GM12878 (cell line): ENCODE measurements at regions not wholly inside any gene's neighbourhood (a gene's known extent, or its start where the extent isn't known, plus 50 kb on each side); places are given as distances from the start of the nearest gene placed in this dataset.

Experiments used
- ATAC-seq: fragments of 200-7000 bp; cut with Tn5 transposase; 3 replicates; pipeline ENCODE4 v1.9.1; 2020; ENCODE audit warnings: mild to moderate bottlenecking, moderate library complexity
- BruUV-seq: library from RNA; stranded (reverse); fragments of 400-500 nt; replicated peaks from 2 replicates; lab custom pipeline; 2021; lab: Mats Ljungman, UMichigan
- CTCF ChIA-PET: fragments of 300-600 bp; sonication (Branson Sonifier 250); formaldehyde crosslinking; extraction: SDS; loops from one replicate; lab custom pipeline; 2021; ENCODE audit warnings: inconsistent platforms; lab: Yijun Ruan, JAX
- POLR2A ChIA-PET: fragments of 350-600 bp; formaldehyde crosslinking; extraction: SDS; loops from one replicate; lab custom pipeline; 2021; ENCODE audit warnings: inconsistent platforms; lab: Charles Lee
- RAD21 ChIA-PET: fragments of 300-600 bp; sonication (Branson Sonifier 250); formaldehyde crosslinking; loops from one replicate; lab custom pipeline; 2023; ENCODE audit warnings: antibody characterized with exemption; ENCODE audit not compliant: unreplicated experiment; lab: Charles Lee
- SMC1A ChIA-PET: fragments of 300-600 bp; sonication (Branson Sonifier 250); formaldehyde crosslinking; loops from one replicate; lab custom pipeline; 2023; ENCODE audit not compliant: unreplicated experiment, uncharacterized antibody; lab: Charles Lee
- DNase-seq: peaks from one replicate; pipeline ENCODE4 v3.0.0-alpha.2; 2011; ENCODE audit warnings: low read depth, low spot score
- FAIRE-seq: peaks from 3 replicates; lab custom pipeline; 2011; peaks lifted over from hg19 to GRCh38; lab: Jason Lieb, UNC
- H2AFZ ChIP-seq: 2 replicates; pipeline ENCODE4 v1.6.0; 2011; ENCODE audit warnings: low read depth, low read length, control low read depth; ENCODE audit not compliant: control insufficient read depth
- H3K27ac ChIP-seq: 2 replicates; pipeline ENCODE4 v1.5.1; 2011; ENCODE audit warnings: control low read depth; ENCODE audit not compliant: control insufficient read depth, insufficient read depth
- H3K27me3 ChIP-seq, 2 experiments: replicated peaks in 1 of 2; 2 replicates each; pipeline versions ENCODE4 v1.6.0 to v1.6.1; 2011; ENCODE audit warnings: low read length in 1 of 2; ENCODE audit not compliant: control insufficient read depth in 2 of 2, insufficient read depth in 2 of 2
- H3K36me3 ChIP-seq, 2 experiments: 2 replicates each; pipeline ENCODE4 v1.5.1; 2011; ENCODE audit warnings: low read length in 1 of 2; ENCODE audit not compliant: control insufficient read depth in 2 of 2, insufficient read depth in 2 of 2
- H3K4me1 ChIP-seq: 2 replicates; pipeline ENCODE4 v1.6.1; 2011; ENCODE audit warnings: mild to moderate bottlenecking, low read length, moderate library complexity, mixed read lengths; ENCODE audit not compliant: control insufficient read depth, insufficient read depth
- H3K4me2 ChIP-seq: 2 replicates; pipeline ENCODE4 v1.6.0; 2011; ENCODE audit warnings: control low read depth; ENCODE audit not compliant: control insufficient read depth, insufficient read depth
- H3K4me3 ChIP-seq: fragments of 200-600 bp; sonication (generic); 2 replicates; pipeline ENCODE4 v1.5.1; 2016
- H3K79me2 ChIP-seq: 2 replicates; pipeline ENCODE4 v1.6.0; 2011; ENCODE audit warnings: low read length; ENCODE audit not compliant: control insufficient read depth, insufficient read depth
- H3K9ac ChIP-seq: 2 replicates; pipeline ENCODE4 v1.8.0; 2011; ENCODE audit warnings: low read length, control low read depth, mixed read lengths; ENCODE audit not compliant: control insufficient read depth, insufficient read depth
- H3K9me3 ChIP-seq: replicated peaks from 3 replicates; pipeline ENCODE4 v1.5.1; 2011; ENCODE audit warnings: mild to moderate bottlenecking, low read length; ENCODE audit not compliant: control insufficient read depth, insufficient read depth
- H4K20me1 ChIP-seq: 2 replicates; pipeline ENCODE4 v1.6.0; 2011; ENCODE audit not compliant: control insufficient read depth, insufficient read depth
- CHD2 ChIP-seq: IDR thresholded peaks from 2 replicates; pipeline ENCODE4 v1.6.1; 2011; ENCODE audit warnings: low read depth, low read length, improper control_type of control experiment, borderline replicate concordance
- DPF2 ChIP-seq: fragments of 450-650 bp; IDR thresholded peaks from 2 replicates; pipeline ENCODE4 v1.6.1; 2017; ENCODE audit warnings: mild to moderate bottlenecking
- ESRRA ChIP-seq: IDR thresholded peaks from 2 replicates; pipeline ENCODE4 v1.6.1; 2012; ENCODE audit warnings: mild to moderate bottlenecking, low read length, improper control_type of control experiment
- HDAC2 ChIP-seq: fragments of 200-600 bp; sonication (generic); IDR thresholded peaks from 2 replicates; pipeline ENCODE4 v1.6.1; 2017
- MYC ChIP-seq: IDR thresholded peaks from 2 replicates; pipeline ENCODE4 v1.6.1; 2011; ENCODE audit warnings: mild to moderate bottlenecking, low read length, moderate library complexity, inconsistent platforms; ENCODE audit not compliant: insufficient read depth, insufficient replicate concordance, insufficient read length, severe bottlenecking
- PML ChIP-seq: IDR thresholded peaks from 2 replicates; pipeline ENCODE4 v1.6.1; 2012; ENCODE audit warnings: low read length, inconsistent platforms
- RELA ChIP-seq: fragments of 450-650 bp; IDR thresholded peaks from 2 replicates; pipeline ENCODE4 v1.8.0; 2014; ENCODE audit warnings: borderline replicate concordance; ENCODE audit not compliant: partially characterized antibody
- SMAD1 ChIP-seq: fragments of 450-650 bp; IDR thresholded peaks from 2 replicates; pipeline ENCODE4 v1.6.1; 2018; ENCODE audit warnings: mild to moderate bottlenecking, low read depth; ENCODE audit not compliant: partially characterized antibody
- YY1 ChIP-seq: IDR thresholded peaks from 2 replicates; pipeline ENCODE4 v1.6.1; 2011; ENCODE audit warnings: low read depth, mild to moderate bottlenecking, low read length
- ZNF274 ChIP-seq: IDR thresholded peaks from one replicate; pipeline ENCODE4 v1.8.0; 2011; ENCODE audit not compliant: insufficient read length, insufficient read depth
- WGBS: methylation state at CpG from one replicate; pipeline ENCODE4 v1.1.6; 2016; ENCODE audit warnings: low lambda C conversion rate; ENCODE audit not compliant: insufficient replicate concordance, insufficient coverage; ENCODE audit errors: missing lambda C conversion rate; 5-methylcytosine and 5-hydroxymethylcytosine counted together
- in situ Hi-C: fragments of 300-500 bp; cut with MboI; formaldehyde crosslinking; loops from 9 replicates; pipeline ENCODE4 v1.14.3; 2018; ENCODE audit warnings: mixed read lengths
- intact Hi-C: fragments of 100-400 bp; cut with micrococcal nuclease; formaldehyde crosslinking; loops from one replicate; pipeline ENCODE4 v1.14.2; 2022; ENCODE audit not compliant: unreplicated experiment
- TF ChIP-seq, protein P1 (sequence below): IDR thresholded peaks from 2 replicates; pipeline ENCODE4 v1.6.1; 2011; ENCODE audit warnings: low read depth, low read length, improper control_type of control experiment, borderline replicate concordance
- TF ChIP-seq, protein P2 (sequence below): fragments of 450-650 bp; formaldehyde crosslinking; IDR thresholded peaks from 2 replicates; pipeline ENCODE4 v1.4.0; 2022; ENCODE audit warnings: mild to moderate bottlenecking, moderate library complexity
- TF ChIP-seq, protein P3 (sequence below): IDR thresholded peaks from 2 replicates; pipeline ENCODE4 v1.6.1; 2011; ENCODE audit warnings: borderline replicate concordance, low read depth, mild to moderate bottlenecking, moderate library complexity, low read length; ENCODE audit not compliant: insufficient read depth, poor library complexity, severe bottlenecking

DNA sequence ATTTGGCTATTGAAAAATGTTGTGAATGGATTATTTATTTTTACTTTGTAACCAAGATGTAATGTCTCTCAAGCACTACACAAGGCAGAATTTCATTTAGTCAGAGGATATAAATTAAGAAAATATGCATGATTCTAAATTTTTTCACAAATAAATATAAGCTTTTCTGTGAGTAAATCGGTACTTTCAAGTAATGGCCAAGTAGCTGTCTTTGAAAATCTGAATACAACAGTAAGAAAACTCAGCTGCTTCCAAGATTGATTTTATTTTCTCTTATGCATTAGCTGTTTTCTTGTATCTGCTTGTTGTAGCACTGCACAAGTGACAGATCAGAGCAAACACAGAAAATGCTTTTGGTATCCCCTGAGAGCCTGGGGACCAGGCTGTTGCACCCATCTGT is 998.5 kb upstream of the GHITM start:
- Histone ChIP-seq H3K4me2 (no peak overlapping the region), H3K36me3 (no peaks in the 10 kb centered on the region), H3K9me3 (no peaks in the 10 kb centered on the region), H4K20me1 (no peaks in the 10 kb centered on the region), H3K4me1 (no peaks in the 10 kb centered on the region), H3K4me3 (no peak overlapping the region), H3K27me3 (no peaks in the 10 kb centered on the region; a peak in 1 of 4 replicates), H3K27ac (no peak overlapping the region), H3K79me2 (no peaks in the 10 kb centered on the region), H3K9ac (no peak overlapping the region), H2AFZ (no peak overlapping the region)
- intact Hi-C loops (no loop called here), in situ Hi-C loops (no loop called here)
- no TSS peak for BruUV-seq
- POLR2A ChIA-PET: no interaction called here
- CTCF ChIA-PET: interaction anchor here (1.1 kb wide), 1 partner anchor 731 kb away, joined by 3 read pairs; no protein-coding TSS in a partner anchor
- FAIRE-seq: no peak
- no peak for ATAC-seq
- TF ChIP-seq, protein P1, sequence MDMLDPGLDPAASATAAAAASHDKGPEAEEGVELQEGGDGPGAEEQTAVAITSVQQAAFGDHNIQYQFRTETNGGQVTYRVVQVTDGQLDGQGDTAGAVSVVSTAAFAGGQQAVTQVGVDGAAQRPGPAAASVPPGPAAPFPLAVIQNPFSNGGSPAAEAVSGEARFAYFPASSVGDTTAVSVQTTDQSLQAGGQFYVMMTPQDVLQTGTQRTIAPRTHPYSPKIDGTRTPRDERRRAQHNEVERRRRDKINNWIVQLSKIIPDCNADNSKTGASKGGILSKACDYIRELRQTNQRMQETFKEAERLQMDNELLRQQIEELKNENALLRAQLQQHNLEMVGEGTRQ: no peak
- TF ChIP-seq PML (no peak), CHD2 (no peak)
- RAD21 ChIA-PET: no interaction called here
- DNase-seq: no peak
- SMC1A ChIA-PET: no interaction called here
- 0% methylated on average over 1 of the region's 1 CpG for WGBS

DNA sequence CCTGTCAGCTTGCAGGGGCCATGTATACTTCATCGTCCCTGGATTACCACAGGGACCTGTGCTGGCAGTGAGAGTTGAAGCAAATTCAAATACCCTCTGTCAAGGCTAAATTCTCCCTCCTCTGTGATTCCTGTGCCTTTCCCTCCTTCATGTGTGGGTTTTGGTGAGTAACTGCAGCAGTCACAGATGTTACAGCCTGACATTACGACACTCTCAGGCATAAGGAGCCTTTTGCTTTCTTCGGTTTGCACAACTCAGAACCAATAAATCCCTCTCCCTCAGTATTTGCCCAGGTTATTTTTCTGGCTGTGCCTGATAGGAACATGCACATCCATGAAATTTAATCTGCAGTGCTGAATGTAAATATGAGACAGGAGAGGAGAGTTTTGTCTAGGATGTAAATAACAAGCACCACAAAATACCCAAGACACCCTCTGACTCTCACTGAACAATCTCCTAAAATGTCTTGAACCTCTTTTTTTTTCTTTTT is 997.2 kb upstream of the GHITM start:
- Histone ChIP-seq H3K36me3 (no peaks in the 10 kb centered on the region), H3K9ac (no peak overlapping the region), H3K4me2 (no peak overlapping the region), H3K4me1 (no peaks in the 10 kb centered on the region), H3K27ac (no peak overlapping the region), H3K79me2 (no peaks in the 10 kb centered on the region), H3K27me3 (no peaks in the 10 kb centered on the region; a peak in 1 of 4 replicates), H2AFZ (no peak overlapping the region), H3K4me3 (no peak overlapping the region), H3K9me3 (no peaks in the 10 kb centered on the region), H4K20me1 (no peaks in the 10 kb centered on the region)
- in situ Hi-C loops: no loop called here
- ChIA-PET CTCF (no interaction called here), SMC1A (no interaction called here), RAD21 (no interaction called here), POLR2A (no interaction called here)
- BruUV-seq: no TSS peak
- FAIRE-seq (no peak), ATAC-seq (no peak), DNase-seq (no peak)
- intact Hi-C loops: no loop called here
- 0% methylated on average over 3 of the region's 3 CpGs for WGBS
- TF ChIP-seq DPF2 (no peak), ZNF274 (no peak), ESRRA (no peak), HDAC2 (no peak), YY1 (no peak), SMAD1 (no peak), RELA (no peak), MYC (no peak)
- TF ChIP-seq, protein P2, sequence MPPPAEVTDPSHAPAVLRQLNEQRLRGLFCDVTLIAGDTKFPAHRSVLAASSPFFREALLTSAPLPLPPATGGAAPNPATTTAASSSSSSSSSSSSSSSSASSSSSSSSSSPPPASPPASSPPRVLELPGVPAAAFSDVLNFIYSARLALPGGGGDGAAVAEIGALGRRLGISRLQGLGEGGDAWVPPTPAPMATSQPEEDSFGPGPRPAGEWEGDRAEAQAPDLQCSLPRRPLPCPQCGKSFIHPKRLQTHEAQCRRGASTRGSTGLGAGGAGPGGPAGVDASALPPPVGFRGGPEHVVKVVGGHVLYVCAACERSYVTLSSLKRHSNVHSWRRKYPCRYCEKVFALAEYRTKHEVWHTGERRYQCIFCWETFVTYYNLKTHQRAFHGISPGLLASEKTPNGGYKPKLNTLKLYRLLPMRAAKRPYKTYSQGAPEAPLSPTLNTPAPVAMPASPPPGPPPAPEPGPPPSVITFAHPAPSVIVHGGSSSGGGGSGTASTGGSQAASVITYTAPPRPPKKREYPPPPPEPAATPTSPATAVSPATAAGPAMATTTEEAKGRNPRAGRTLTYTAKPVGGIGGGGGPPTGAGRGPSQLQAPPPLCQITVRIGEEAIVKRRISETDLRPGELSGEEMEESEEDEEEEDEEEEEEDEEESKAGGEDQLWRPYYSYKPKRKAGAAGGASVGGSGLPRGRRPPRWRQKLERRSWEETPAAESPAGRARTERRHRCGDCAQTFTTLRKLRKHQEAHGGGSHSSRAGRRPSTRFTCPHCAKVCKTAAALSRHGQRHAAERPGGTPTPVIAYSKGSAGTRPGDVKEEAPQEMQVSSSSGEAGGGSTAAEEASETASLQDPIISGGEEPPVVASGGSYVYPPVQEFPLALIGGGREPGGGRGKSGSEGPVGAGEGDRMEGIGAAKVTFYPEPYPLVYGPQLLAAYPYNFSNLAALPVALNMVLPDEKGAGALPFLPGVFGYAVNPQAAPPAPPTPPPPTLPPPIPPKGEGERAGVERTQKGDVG: no peak
- TF ChIP-seq, protein P3, sequence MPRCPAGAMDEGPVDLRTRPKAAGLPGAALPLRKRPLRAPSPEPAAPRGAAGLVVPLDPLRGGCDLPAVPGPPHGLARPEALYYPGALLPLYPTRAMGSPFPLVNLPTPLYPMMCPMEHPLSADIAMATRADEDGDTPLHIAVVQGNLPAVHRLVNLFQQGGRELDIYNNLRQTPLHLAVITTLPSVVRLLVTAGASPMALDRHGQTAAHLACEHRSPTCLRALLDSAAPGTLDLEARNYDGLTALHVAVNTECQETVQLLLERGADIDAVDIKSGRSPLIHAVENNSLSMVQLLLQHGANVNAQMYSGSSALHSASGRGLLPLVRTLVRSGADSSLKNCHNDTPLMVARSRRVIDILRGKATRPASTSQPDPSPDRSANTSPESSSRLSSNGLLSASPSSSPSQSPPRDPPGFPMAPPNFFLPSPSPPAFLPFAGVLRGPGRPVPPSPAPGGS: no peak
